ENCODE measurements at regions not wholly inside any gene's neighbourhood (a gene's known extent, or its start where the extent isn't known, plus 50 kb on each side); places are given as distances from the start of the nearest gene placed in this dataset.

- TF ChIP-seq, protein P1, sequence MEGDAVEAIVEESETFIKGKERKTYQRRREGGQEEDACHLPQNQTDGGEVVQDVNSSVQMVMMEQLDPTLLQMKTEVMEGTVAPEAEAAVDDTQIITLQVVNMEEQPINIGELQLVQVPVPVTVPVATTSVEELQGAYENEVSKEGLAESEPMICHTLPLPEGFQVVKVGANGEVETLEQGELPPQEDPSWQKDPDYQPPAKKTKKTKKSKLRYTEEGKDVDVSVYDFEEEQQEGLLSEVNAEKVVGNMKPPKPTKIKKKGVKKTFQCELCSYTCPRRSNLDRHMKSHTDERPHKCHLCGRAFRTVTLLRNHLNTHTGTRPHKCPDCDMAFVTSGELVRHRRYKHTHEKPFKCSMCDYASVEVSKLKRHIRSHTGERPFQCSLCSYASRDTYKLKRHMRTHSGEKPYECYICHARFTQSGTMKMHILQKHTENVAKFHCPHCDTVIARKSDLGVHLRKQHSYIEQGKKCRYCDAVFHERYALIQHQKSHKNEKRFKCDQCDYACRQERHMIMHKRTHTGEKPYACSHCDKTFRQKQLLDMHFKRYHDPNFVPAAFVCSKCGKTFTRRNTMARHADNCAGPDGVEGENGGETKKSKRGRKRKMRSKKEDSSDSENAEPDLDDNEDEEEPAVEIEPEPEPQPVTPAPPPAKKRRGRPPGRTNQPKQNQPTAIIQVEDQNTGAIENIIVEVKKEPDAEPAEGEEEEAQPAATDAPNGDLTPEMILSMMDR (IDR thresholded peaks at IDR 0.05): no peak
- TF ChIP-seq POLR2A (IDR thresholded peaks at IDR 0.05): no peak
Measured at GRCh38 chr21:17668479-17669140, 55.9 kb upstream of the BTG3 start.
